SK-N-SH treated with all-trans-retinoic acid at 6 μM for 48 hours (cell line): ENCODE measurements at regions not wholly inside any gene's neighbourhood (a gene's known extent, or its start where the extent isn't known, plus 50 kb on each side); places are given as distances from the start of the nearest gene placed in this dataset.
"Not testable (repeated sequence)": the region's sequence is repeated elsewhere in the genome, so short reads cannot be mapped to it uniquely, and the experiment has no call there.

ENCODE experiments used
- ATAC-seq: fragments of 200-7000 bp; cut with Tn5 transposase; 3 replicates; pipeline ENCODE4 v1.9.1; 2020; ENCODE audit warnings: mild to moderate bottlenecking, moderate library complexity
- BACH2 ChIP-seq: fragments of 250-450 bp; sonication (Bioruptor Pico); IDR thresholded peaks from 2 replicates; pipeline ENCODE4 v1.9.0; 2021; ENCODE audit warnings: mild to moderate bottlenecking, borderline replicate concordance
- CREB5 ChIP-seq: fragments of 250-450 bp; sonication (Bioruptor Pico); IDR thresholded peaks from 2 replicates; pipeline ENCODE4 v1.5.1; 2020; ENCODE audit warnings: low read depth, mild to moderate bottlenecking, moderate library complexity
- CSDC2 ChIP-seq: fragments of 250-450 bp; sonication (Bioruptor Pico); IDR thresholded peaks from 2 replicates; pipeline ENCODE4 v1.5.0; 2020; ENCODE audit warnings: mild to moderate bottlenecking, moderate library complexity
- CSRNP3 ChIP-seq: fragments of 250-450 bp; sonication (Bioruptor Pico); IDR thresholded peaks from 2 replicates; pipeline ENCODE4 v1.5.1; 2021; ENCODE audit warnings: mild to moderate bottlenecking, moderate library complexity
- ESRRG ChIP-seq: fragments of 250-450 bp; sonication (Bioruptor Pico); IDR thresholded peaks from 2 replicates; pipeline ENCODE4 v1.6.1; 2021; ENCODE audit warnings: mild to moderate bottlenecking
- GLIS3 ChIP-seq: fragments of 250-450 bp; sonication (Bioruptor Pico); IDR thresholded peaks from 2 replicates; pipeline ENCODE4 v1.5.0; 2020; ENCODE audit warnings: mild to moderate bottlenecking, moderate library complexity
- OSR1 ChIP-seq: fragments of 250-450 bp; sonication (Bioruptor Pico); IDR thresholded peaks from 2 replicates; pipeline ENCODE4 v1.8.0; 2022; ENCODE audit warnings: moderate library complexity, mild to moderate bottlenecking, inconsistent platforms
- POU6F1 ChIP-seq: fragments of 250-450 bp; sonication (Bioruptor Pico); IDR thresholded peaks from 2 replicates; pipeline ENCODE4 v1.8.0; 2021; ENCODE audit warnings: low read depth, mild to moderate bottlenecking, moderate library complexity, borderline replicate concordance
- PPARA ChIP-seq: fragments of 250-450 bp; sonication (Bioruptor Pico); IDR thresholded peaks from 2 replicates; pipeline ENCODE4 v1.5.0; 2020; ENCODE audit warnings: mild to moderate bottlenecking, borderline replicate concordance
- TCF4 ChIP-seq: fragments of 250-450 bp; sonication (Bioruptor Pico); IDR thresholded peaks from 2 replicates; pipeline ENCODE4 v1.8.0; 2021; ENCODE audit warnings: mild to moderate bottlenecking, moderate library complexity, borderline replicate concordance
- TOX ChIP-seq: fragments of 250-450 bp; sonication (Bioruptor Pico); IDR thresholded peaks from 2 replicates; pipeline ENCODE4 v1.8.0; 2021; ENCODE audit warnings: mild to moderate bottlenecking, moderate library complexity, borderline replicate concordance
- TSHZ2 ChIP-seq: fragments of 250-450 bp; sonication (Bioruptor Pico); IDR thresholded peaks from 2 replicates; pipeline ENCODE4 v1.5.0; 2020; ENCODE audit warnings: mild to moderate bottlenecking, moderate library complexity
- ZC3H10 ChIP-seq: fragments of 250-450 bp; sonication (Bioruptor Pico); IDR thresholded peaks from 2 replicates; pipeline ENCODE4 v1.5.1; 2021; ENCODE audit warnings: mild to moderate bottlenecking, moderate library complexity
- ZFP3 ChIP-seq: fragments of 250-450 bp; sonication (Bioruptor Pico); IDR thresholded peaks from 2 replicates; pipeline ENCODE4 v1.5.0; 2020; ENCODE audit warnings: mild to moderate bottlenecking, moderate library complexity
- ZFP30 ChIP-seq: fragments of 450-650 bp; formaldehyde crosslinking; IDR thresholded peaks from 2 replicates; pipeline ENCODE4 v1.5.0; 2022; ENCODE audit warnings: mild to moderate bottlenecking, moderate library complexity
- ZNF565 ChIP-seq: fragments of 450-650 bp; formaldehyde crosslinking; conservative IDR thresholded peaks from 2 replicates; pipeline ENCODE4 v1.5.0; 2020; ENCODE audit warnings: low read depth, mild to moderate bottlenecking, moderate library complexity
- ZNF8 ChIP-seq: fragments of 450-650 bp; formaldehyde crosslinking; IDR thresholded peaks from 2 replicates; pipeline ENCODE4 v1.5.0; 2020; ENCODE audit warnings: mild to moderate bottlenecking, moderate library complexity

GRCh38 chr2:163043201-163043600 lies 204.6 kb upstream of the KCNH7 start:
- ATAC-seq = no peak
- TF ChIP-seq PPARA (no peak), ZFP30 (CRISPR knock-in tag) (no peak), TCF4 (no peak), CREB5 (CRISPR knock-in tag) (no peak), GLIS3 (CRISPR knock-in tag) (no peak), ZFP3 (CRISPR knock-in tag) (no peak)

GRCh38 chr2:163039266-163039665 lies 200.7 kb upstream of the KCNH7 start:
- TF ChIP-seq TOX (CRISPR knock-in tag) (no peak), ESRRG (CRISPR knock-in tag) (no peak)
- TF ChIP-seq, all 23 proteins: peak for 0
- no peak for ATAC-seq

- no peak for TF ChIP-seq POU6F1 (CRISPR knock-in tag)
- no peak for TF ChIP-seq OSR1 (CRISPR knock-in tag)
- TF ChIP-seq ESRRG (CRISPR knock-in tag) = no peak
- no peak for TF ChIP-seq ZNF565
- TF ChIP-seq TSHZ2 (CRISPR knock-in tag) = no peak
- ATAC-seq = no peak
Measured at GRCh38 chr2:163028807-163029206, 190.2 kb upstream of the KCNH7 start.

- ATAC-seq = not testable (repeated sequence)
Measured at GRCh38 chr2:163026136-163026775, 187.7 kb upstream of the KCNH7 start.

- ATAC-seq = not testable (repeated sequence)
Measured at GRCh38 chr2:163016882-163017281, 178.3 kb upstream of the KCNH7 start.

- TF ChIP-seq CSRNP3 = no peak
- no peak for TF ChIP-seq ESRRG (CRISPR knock-in tag)
- TF ChIP-seq OSR1 (CRISPR knock-in tag) = no peak
- TF ChIP-seq ZNF8 (CRISPR knock-in tag) = no peak
- TF ChIP-seq TOX (CRISPR knock-in tag) = no peak
- TF ChIP-seq CSDC2 = no peak
- no peak for TF ChIP-seq TCF4
- no peak for TF ChIP-seq BACH2 (CRISPR knock-in tag)
- no peak for TF ChIP-seq POU6F1 (CRISPR knock-in tag)
- TF ChIP-seq ZC3H10 (CRISPR knock-in tag) = no peak
- no peak for TF ChIP-seq ZFP3 (CRISPR knock-in tag)
- no peak for ATAC-seq
Measured at GRCh38 chr2:163011000-163011399, 172.4 kb upstream of the KCNH7 start.
